Liver (tissue), 8 donors: ENCODE measurements at regions not wholly inside any gene's neighbourhood (a gene's known extent, or its start where the extent isn't known, plus 50 kb on each side); places are given as distances from the start of the nearest gene placed in this dataset.

Experiments
- DNase-seq: peaks from one replicate; pipeline ENCODE4 v3.0.0-alpha.2; 2017; ENCODE audit warnings: low spot score
- H3K27ac ChIP-seq, 2 donors: one replicate each; pipeline ENCODE4 v1.7.0; 2013; ENCODE audit warnings: inconsistent platforms in 2 of 2, low read length in 2 of 2, control low read depth in 1 of 2, low read depth in 1 of 2, mild to moderate bottlenecking in 1 of 2
- H3K27me3 ChIP-seq, 4 donors: one replicate each; pipeline versions ENCODE4 v1.6.1 to v1.7.0; 2013; ENCODE audit warnings: low read length in 3 of 4, inconsistent platforms in 1 of 4, mild to moderate bottlenecking in 1 of 4, moderate library complexity in 1 of 4; ENCODE audit not compliant: control insufficient read depth in 4 of 4, insufficient read depth in 4 of 4
- H3K36me3 ChIP-seq, 4 donors: one replicate each; pipeline versions ENCODE4 v1.6.1 to v1.7.0; 2013; ENCODE audit warnings: low read length in 3 of 4, mild to moderate bottlenecking in 3 of 4, low read depth in 1 of 4, moderate library complexity in 1 of 4; ENCODE audit not compliant: control insufficient read depth in 4 of 4, insufficient read depth in 3 of 4
- H3K4me1 ChIP-seq, 4 donors: one replicate each; pipeline versions ENCODE4 v1.6.1 to v1.7.0; 2013; ENCODE audit warnings: low read length in 3 of 4, mild to moderate bottlenecking in 3 of 4, moderate library complexity in 1 of 4; ENCODE audit not compliant: control insufficient read depth in 4 of 4, insufficient read depth in 4 of 4
- H3K4me3 ChIP-seq, 3 donors: one replicate each; pipeline versions ENCODE4 v1.6.1 to v1.7.0; 2013; ENCODE audit warnings: low read length in 3 of 3, control low read depth in 1 of 3, low read depth in 1 of 3, mild to moderate bottlenecking in 1 of 3
- H3K9ac ChIP-seq, 2 donors: one replicate each; pipeline ENCODE4 v1.7.0; 2013; ENCODE audit warnings: low read length in 2 of 2, mild to moderate bottlenecking in 2 of 2, moderate library complexity in 2 of 2, control low read depth in 1 of 2, low read depth in 1 of 2
- H3K9me3 ChIP-seq, 4 donors: one replicate each; pipeline versions ENCODE4 v1.6.1 to v1.7.0; 2013; ENCODE audit warnings: low read length in 3 of 4; ENCODE audit not compliant: control insufficient read depth in 4 of 4
- EGR1 ChIP-seq, 2 donors: IDR thresholded peaks; 2 replicates each; pipeline ENCODE4 v1.6.1; 2016 to 2018; ENCODE audit warnings: antibody characterized with exemption in 2 of 2, low read depth in 2 of 2
- FOXA1 ChIP-seq: IDR thresholded peaks from 2 replicates; pipeline ENCODE4 v1.6.1; 2016; ENCODE audit warnings: antibody characterized with exemption
- FOXA2 ChIP-seq: IDR thresholded peaks from 2 replicates; pipeline ENCODE4 v1.6.1; 2016; ENCODE audit warnings: antibody characterized with exemption
- GABPA ChIP-seq, 2 donors: IDR thresholded peaks in 1 of 2; conservative IDR thresholded peaks in 1 of 2; 2 replicates each; pipeline ENCODE4 v1.6.1; 2016; ENCODE audit warnings: antibody characterized with exemption in 2 of 2, mild to moderate bottlenecking in 1 of 2, moderate library complexity in 1 of 2
- HNF4A ChIP-seq, 2 donors: conservative IDR thresholded peaks; 2 replicates each; pipeline ENCODE4 v1.6.1; 2016; ENCODE audit warnings: antibody characterized with exemption in 2 of 2, mild to moderate bottlenecking in 2 of 2
- HNF4G ChIP-seq: IDR thresholded peaks from 2 replicates; pipeline ENCODE4 v1.6.1; 2016; ENCODE audit warnings: antibody characterized with exemption
- JUND ChIP-seq, 2 donors: IDR thresholded peaks; 2 replicates each; pipeline ENCODE4 v1.6.1; 2016; ENCODE audit warnings: antibody characterized with exemption in 2 of 2
- NR2F2 ChIP-seq: IDR thresholded peaks from 2 replicates; pipeline ENCODE4 v1.6.1; 2016; ENCODE audit warnings: antibody characterized with exemption
- RAD21 ChIP-seq, 2 donors: IDR thresholded peaks; 2 replicates each; pipeline ENCODE4 v1.6.1; 2016; ENCODE audit warnings: antibody characterized with exemption in 2 of 2, mild to moderate bottlenecking in 2 of 2
- RXRA ChIP-seq, 2 donors: IDR thresholded peaks; 2 replicates each; pipeline ENCODE4 v1.6.1; 2017 to 2018; ENCODE audit warnings: antibody characterized with exemption in 2 of 2, mild to moderate bottlenecking in 1 of 2
- SP1 ChIP-seq: IDR thresholded peaks from 2 replicates; pipeline ENCODE4 v1.6.1; 2018; ENCODE audit warnings: antibody characterized with exemption, mild to moderate bottlenecking
- TAF1 ChIP-seq: conservative IDR thresholded peaks from 2 replicates; pipeline ENCODE4 v1.6.1; 2016; ENCODE audit warnings: antibody characterized with exemption, mild to moderate bottlenecking
- YY1 ChIP-seq: IDR thresholded peaks from 2 replicates; pipeline ENCODE4 v1.6.1; 2016; ENCODE audit warnings: antibody characterized with exemption, mild to moderate bottlenecking
- WGBS: extraction: QIAGEN DNeasy Blood & Tissue Kit; methylation state at CpG from one replicate; pipeline ENCODE4 v1.1.7; 2013; 5-methylcytosine and 5-hydroxymethylcytosine counted together
- TF ChIP-seq, protein P1 (sequence below): IDR thresholded peaks from 2 replicates; pipeline ENCODE4 v1.6.1; 2016; ENCODE audit warnings: antibody characterized with exemption, mild to moderate bottlenecking
- TF ChIP-seq, protein P2 (sequence below): IDR thresholded peaks from 2 replicates; pipeline ENCODE4 v1.6.1; 2016; ENCODE audit warnings: antibody characterized with exemption
- TF ChIP-seq, protein P3 (sequence below): IDR thresholded peaks from 2 replicates; pipeline ENCODE4 v1.6.1; 2016; ENCODE audit warnings: antibody characterized with exemption
- TF ChIP-seq, protein P4 (sequence below): IDR thresholded peaks from 2 replicates; pipeline ENCODE4 v1.6.1; 2016; ENCODE audit warnings: antibody characterized with exemption
- TF ChIP-seq, protein P5 (sequence below): fragments of 150-350 bp; IDR thresholded peaks from 2 replicates; pipeline ENCODE4 v1.5.1; 2017; ENCODE audit warnings: improper control_type of control experiment, low read depth, low read length; ENCODE audit not compliant: missing input control
- donor health status: healthy.
- donor health status: healthy.
- donor health status: healthy.
- donor health status: healthy.
- donor health status: healthy.

DNA sequence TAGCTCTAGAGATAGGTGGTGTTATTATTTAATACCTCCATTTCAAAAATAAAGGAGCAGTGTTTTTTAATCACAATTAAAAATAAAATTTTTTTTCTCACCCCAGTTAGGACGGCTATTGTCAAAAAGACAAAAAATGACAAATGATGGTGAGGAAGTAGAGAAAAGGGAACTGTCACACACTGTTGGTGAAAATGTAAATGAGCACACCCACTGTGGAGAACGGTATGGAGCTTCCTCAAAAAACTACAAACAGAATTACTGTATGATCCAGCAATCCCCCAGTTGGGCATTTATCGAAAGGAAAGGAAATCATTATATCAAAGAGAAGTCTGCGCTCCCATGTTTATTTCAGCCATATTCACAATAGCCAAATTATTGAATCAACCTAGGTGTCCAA, 148.7 kb upstream of the NR5A2 start:
- H3K9ac ChIP-seq, result no peak overlapping the region
- WGBS, result 79% methylated on average over 4 of the region's 4 CpGs
- H3K27ac ChIP-seq, result no peak overlapping the region
- H3K9me3 ChIP-seq, result no peaks in the 10 kb centered on the region
- no peak for DNase-seq
- no peaks in the 10 kb centered on the region for H3K27me3 ChIP-seq
- TF ChIP-seq GABPA (IDR thresholded peaks at IDR 0.05 in 1 of 2, conservative IDR thresholded peaks at IDR 0.05 in 1 of 2) (no peak), TAF1 (no peak), NR2F2 (no peak), EGR1 (IDR thresholded peaks at IDR 0.05; ENCODE audit: low read depth in 2 of 2) (no peak), JUND (IDR thresholded peaks at IDR 0.05) (no peak), HNF4G (no peak), RAD21 (IDR thresholded peaks at IDR 0.05) (no peak), SP1 (no peak), HNF4A (conservative IDR thresholded peaks at IDR 0.05) (no peak), FOXA2 (no peak), FOXA1 (no peak), RXRA (IDR thresholded peaks at IDR 0.05) (no peak)
- TF ChIP-seq, protein P1, sequence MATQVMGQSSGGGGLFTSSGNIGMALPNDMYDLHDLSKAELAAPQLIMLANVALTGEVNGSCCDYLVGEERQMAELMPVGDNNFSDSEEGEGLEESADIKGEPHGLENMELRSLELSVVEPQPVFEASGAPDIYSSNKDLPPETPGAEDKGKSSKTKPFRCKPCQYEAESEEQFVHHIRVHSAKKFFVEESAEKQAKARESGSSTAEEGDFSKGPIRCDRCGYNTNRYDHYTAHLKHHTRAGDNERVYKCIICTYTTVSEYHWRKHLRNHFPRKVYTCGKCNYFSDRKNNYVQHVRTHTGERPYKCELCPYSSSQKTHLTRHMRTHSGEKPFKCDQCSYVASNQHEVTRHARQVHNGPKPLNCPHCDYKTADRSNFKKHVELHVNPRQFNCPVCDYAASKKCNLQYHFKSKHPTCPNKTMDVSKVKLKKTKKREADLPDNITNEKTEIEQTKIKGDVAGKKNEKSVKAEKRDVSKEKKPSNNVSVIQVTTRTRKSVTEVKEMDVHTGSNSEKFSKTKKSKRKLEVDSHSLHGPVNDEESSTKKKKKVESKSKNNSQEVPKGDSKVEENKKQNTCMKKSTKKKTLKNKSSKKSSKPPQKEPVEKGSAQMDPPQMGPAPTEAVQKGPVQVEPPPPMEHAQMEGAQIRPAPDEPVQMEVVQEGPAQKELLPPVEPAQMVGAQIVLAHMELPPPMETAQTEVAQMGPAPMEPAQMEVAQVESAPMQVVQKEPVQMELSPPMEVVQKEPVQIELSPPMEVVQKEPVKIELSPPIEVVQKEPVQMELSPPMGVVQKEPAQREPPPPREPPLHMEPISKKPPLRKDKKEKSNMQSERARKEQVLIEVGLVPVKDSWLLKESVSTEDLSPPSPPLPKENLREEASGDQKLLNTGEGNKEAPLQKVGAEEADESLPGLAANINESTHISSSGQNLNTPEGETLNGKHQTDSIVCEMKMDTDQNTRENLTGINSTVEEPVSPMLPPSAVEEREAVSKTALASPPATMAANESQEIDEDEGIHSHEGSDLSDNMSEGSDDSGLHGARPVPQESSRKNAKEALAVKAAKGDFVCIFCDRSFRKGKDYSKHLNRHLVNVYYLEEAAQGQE, result no peak
- TF ChIP-seq, protein P2, sequence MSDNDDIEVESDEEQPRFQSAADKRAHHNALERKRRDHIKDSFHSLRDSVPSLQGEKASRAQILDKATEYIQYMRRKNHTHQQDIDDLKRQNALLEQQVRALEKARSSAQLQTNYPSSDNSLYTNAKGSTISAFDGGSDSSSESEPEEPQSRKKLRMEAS, result no peak
- TF ChIP-seq, protein P3, sequence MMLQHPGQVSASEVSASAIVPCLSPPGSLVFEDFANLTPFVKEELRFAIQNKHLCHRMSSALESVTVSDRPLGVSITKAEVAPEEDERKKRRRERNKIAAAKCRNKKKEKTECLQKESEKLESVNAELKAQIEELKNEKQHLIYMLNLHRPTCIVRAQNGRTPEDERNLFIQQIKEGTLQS, result no peak
- TF ChIP-seq, protein P4, sequence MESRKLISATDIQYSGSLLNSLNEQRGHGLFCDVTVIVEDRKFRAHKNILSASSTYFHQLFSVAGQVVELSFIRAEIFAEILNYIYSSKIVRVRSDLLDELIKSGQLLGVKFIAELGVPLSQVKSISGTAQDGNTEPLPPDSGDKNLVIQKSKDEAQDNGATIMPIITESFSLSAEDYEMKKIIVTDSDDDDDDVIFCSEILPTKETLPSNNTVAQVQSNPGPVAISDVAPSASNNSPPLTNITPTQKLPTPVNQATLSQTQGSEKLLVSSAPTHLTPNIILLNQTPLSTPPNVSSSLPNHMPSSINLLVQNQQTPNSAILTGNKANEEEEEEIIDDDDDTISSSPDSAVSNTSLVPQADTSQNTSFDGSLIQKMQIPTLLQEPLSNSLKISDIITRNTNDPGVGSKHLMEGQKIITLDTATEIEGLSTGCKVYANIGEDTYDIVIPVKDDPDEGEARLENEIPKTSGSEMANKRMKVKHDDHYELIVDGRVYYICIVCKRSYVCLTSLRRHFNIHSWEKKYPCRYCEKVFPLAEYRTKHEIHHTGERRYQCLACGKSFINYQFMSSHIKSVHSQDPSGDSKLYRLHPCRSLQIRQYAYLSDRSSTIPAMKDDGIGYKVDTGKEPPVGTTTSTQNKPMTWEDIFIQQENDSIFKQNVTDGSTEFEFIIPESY, result no peak
- TF ChIP-seq, protein P5, sequence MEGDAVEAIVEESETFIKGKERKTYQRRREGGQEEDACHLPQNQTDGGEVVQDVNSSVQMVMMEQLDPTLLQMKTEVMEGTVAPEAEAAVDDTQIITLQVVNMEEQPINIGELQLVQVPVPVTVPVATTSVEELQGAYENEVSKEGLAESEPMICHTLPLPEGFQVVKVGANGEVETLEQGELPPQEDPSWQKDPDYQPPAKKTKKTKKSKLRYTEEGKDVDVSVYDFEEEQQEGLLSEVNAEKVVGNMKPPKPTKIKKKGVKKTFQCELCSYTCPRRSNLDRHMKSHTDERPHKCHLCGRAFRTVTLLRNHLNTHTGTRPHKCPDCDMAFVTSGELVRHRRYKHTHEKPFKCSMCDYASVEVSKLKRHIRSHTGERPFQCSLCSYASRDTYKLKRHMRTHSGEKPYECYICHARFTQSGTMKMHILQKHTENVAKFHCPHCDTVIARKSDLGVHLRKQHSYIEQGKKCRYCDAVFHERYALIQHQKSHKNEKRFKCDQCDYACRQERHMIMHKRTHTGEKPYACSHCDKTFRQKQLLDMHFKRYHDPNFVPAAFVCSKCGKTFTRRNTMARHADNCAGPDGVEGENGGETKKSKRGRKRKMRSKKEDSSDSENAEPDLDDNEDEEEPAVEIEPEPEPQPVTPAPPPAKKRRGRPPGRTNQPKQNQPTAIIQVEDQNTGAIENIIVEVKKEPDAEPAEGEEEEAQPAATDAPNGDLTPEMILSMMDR, result no peak
- H3K36me3 ChIP-seq, result no peaks in the 10 kb centered on the region
- H3K4me3 ChIP-seq, result no peak overlapping the region
- no peaks in the 10 kb centered on the region for H3K4me1 ChIP-seq

DNA sequence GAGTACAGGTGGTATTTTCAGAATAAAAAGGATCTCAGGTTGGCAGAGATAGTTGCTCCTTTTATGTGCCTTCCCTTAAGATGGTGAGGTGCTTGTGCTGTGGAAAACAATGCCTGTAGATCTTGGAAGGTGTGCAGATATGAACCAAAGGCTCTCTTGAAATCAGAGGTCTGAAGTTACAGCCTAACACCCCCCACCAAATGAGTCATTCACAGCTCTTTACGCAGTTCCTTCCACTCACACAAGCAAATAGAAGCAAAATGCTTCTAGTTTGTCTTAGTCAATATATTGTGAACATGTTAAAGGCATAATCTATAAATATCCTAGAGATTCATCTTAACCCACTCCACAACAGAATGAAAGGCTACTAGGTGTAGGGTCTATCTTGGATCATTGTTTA, 128.9 kb upstream of the NR5A2 start:
- H3K27ac ChIP-seq, result no peak overlapping the region
- no peak overlapping the region for H3K9ac ChIP-seq
- no peak overlapping the region for H3K4me3 ChIP-seq
- no peaks in the 10 kb centered on the region for H3K36me3 ChIP-seq
- H3K4me1 ChIP-seq, result no peaks in the 10 kb centered on the region
- 97% methylated on average over 1 of the region's 1 CpG for WGBS
- no peaks in the 10 kb centered on the region for H3K9me3 ChIP-seq
- DNase-seq, result no peak
- TF ChIP-seq FOXA1 (no peak), SP1 (no peak), RAD21 (IDR thresholded peaks at IDR 0.05) (no peak), JUND (IDR thresholded peaks at IDR 0.05) (no peak), EGR1 (IDR thresholded peaks at IDR 0.05; ENCODE audit: low read depth in 2 of 2) (no peak), HNF4G (no peak), GABPA (IDR thresholded peaks at IDR 0.05 in 1 of 2, conservative IDR thresholded peaks at IDR 0.05 in 1 of 2) (no peak), NR2F2 (no peak), YY1 (no peak), TAF1 (no peak)
- TF ChIP-seq, protein P5, result no peak
- TF ChIP-seq, protein P4, result no peak
- TF ChIP-seq, protein P2, result no peak
- TF ChIP-seq, protein P3, result no peak
- H3K27me3 ChIP-seq, result no peaks in the 10 kb centered on the region
